IMR-90 (cell line): ENCODE measurements at regions not wholly inside any gene's neighbourhood (a gene's known extent, or its start where the extent isn't known, plus 50 kb on each side); places are given as distances from the start of the nearest gene placed in this dataset.
"Not testable (repeated sequence)": the region's sequence is repeated elsewhere in the genome, so short reads cannot be mapped to it uniquely, and the experiment has no call there.

Experiments used
- ATAC-seq: fragments of 200-7000 bp; cut with Tn5 transposase; 2 replicates; pipeline ENCODE4 v1.9.1; 2020; ENCODE audit warnings: low read depth, mild to moderate bottlenecking, moderate library complexity
- BruUV-seq: library from RNA; stranded (reverse); fragments of 400-500 nt; replicated peaks from 2 replicates; lab custom pipeline; 2021; lab: Mats Ljungman, UMichigan
- CTCF ChIA-PET: fragments of 300-600 bp; formaldehyde crosslinking; extraction: SDS; loops from one replicate; lab custom pipeline; 2021; ENCODE audit warnings: antibody characterized with exemption; lab: Yijun Ruan, JAX
- POLR2A ChIA-PET: fragments of 300-600 bp; sonication (Branson Sonifier 250); formaldehyde crosslinking; loops from one replicate; lab custom pipeline; 2022; ENCODE audit warnings: antibody characterized with exemption; ENCODE audit not compliant: unreplicated experiment; lab: Charles Lee
- DNase-seq: peaks from one replicate; pipeline ENCODE4 v3.0.0; 2013
- H2AFZ ChIP-seq: replicated peaks from 2 replicates; pipeline ENCODE3; 2013; ENCODE audit warnings: low read length, mild to moderate bottlenecking; ENCODE audit not compliant: poor library complexity
- H2AK5ac ChIP-seq: 2 replicates; pipeline ENCODE4 v1.6.1; 2013; ENCODE audit warnings: low read depth, low read length, inconsistent platforms
- H2AK9ac ChIP-seq: replicated peaks from 2 replicates; pipeline ENCODE3; 2013; ENCODE audit warnings: mild to moderate bottlenecking, low read depth, low read length, moderate library complexity; ENCODE audit not compliant: poor library complexity
- H2BK120ac ChIP-seq: 2 replicates; pipeline ENCODE4 v1.6.1; 2013; ENCODE audit warnings: low read depth, low read length, inconsistent platforms
- H2BK15ac ChIP-seq: 3 replicates; pipeline ENCODE4 v1.6.1; 2013; ENCODE audit warnings: low read depth, low read length, inconsistent platforms
- H2BK20ac ChIP-seq: 2 replicates; pipeline ENCODE4 v1.6.1; 2013; ENCODE audit warnings: low read depth, mild to moderate bottlenecking, inconsistent platforms, low read length, moderate library complexity
- H2BK5ac ChIP-seq: 2 replicates; pipeline ENCODE4 v1.6.1; 2013; ENCODE audit warnings: mild to moderate bottlenecking, low read depth, low read length, inconsistent platforms; ENCODE audit not compliant: poor library complexity, severe bottlenecking
- H3K14ac ChIP-seq: replicated peaks from 2 replicates; pipeline ENCODE4 v1.6.1; 2013; ENCODE audit warnings: low read depth, low read length, inconsistent platforms
- H3K18ac ChIP-seq: 2 replicates; pipeline ENCODE4 v1.6.1; 2013; ENCODE audit warnings: low read depth, low read length, control low read depth
- H3K23ac ChIP-seq: 2 replicates; pipeline ENCODE4 v1.6.1; 2013; ENCODE audit warnings: low read depth, low read length, inconsistent platforms
- H3K27ac ChIP-seq: 2 replicates; pipeline ENCODE4 v1.5.1; 2013; ENCODE audit warnings: mild to moderate bottlenecking, control low read depth, low read length; ENCODE audit not compliant: insufficient read depth
- H3K27me3 ChIP-seq: 2 replicates; pipeline ENCODE4 v1.6.1; 2013; ENCODE audit warnings: low read length; ENCODE audit not compliant: control insufficient read depth, insufficient read depth
- H3K36me3 ChIP-seq: 2 replicates; pipeline ENCODE4 v1.6.1; 2013; ENCODE audit warnings: low read length, mixed read lengths; ENCODE audit not compliant: control insufficient read depth, insufficient read depth
- H3K4ac ChIP-seq: 2 replicates; pipeline ENCODE4 v1.6.1; 2013; ENCODE audit warnings: low read depth, low read length, inconsistent platforms
- H3K4me1 ChIP-seq: 2 replicates; pipeline ENCODE4 v1.6.1; 2013; ENCODE audit warnings: low read length, mixed read lengths; ENCODE audit not compliant: control insufficient read depth, insufficient read depth
- H3K4me2 ChIP-seq: 2 replicates; pipeline ENCODE4 v1.6.1; 2013; ENCODE audit warnings: low read depth, mild to moderate bottlenecking, control low read depth, low read length, moderate library complexity
- H3K4me3 ChIP-seq: 2 replicates; pipeline ENCODE4 v1.5.1; 2013; ENCODE audit warnings: low read depth, mild to moderate bottlenecking, control low read depth, low read length, moderate library complexity; ENCODE audit not compliant: insufficient read depth
- H3K56ac ChIP-seq: 2 replicates; pipeline ENCODE4 v1.6.1; 2013; ENCODE audit warnings: low read length, inconsistent platforms; ENCODE audit not compliant: insufficient read depth; ENCODE audit errors: extremely low read depth
- H3K79me1 ChIP-seq, 2 experiments: 2 replicates each; pipeline ENCODE4 v1.6.1; 2013; ENCODE audit warnings: low read length in 2 of 2, inconsistent platforms in 1 of 2, low read depth in 1 of 2
- H3K9ac ChIP-seq: 2 replicates; pipeline ENCODE4 v1.6.1; 2013; ENCODE audit warnings: low read depth, low read length, control low read depth
- H3K9me1 ChIP-seq: 2 replicates; pipeline ENCODE4 v1.6.1; 2013; ENCODE audit warnings: low read length, inconsistent platforms; ENCODE audit not compliant: insufficient read depth
- H3K9me3 ChIP-seq: 2 replicates; pipeline ENCODE4 v1.6.1; 2013; ENCODE audit warnings: low read length; ENCODE audit not compliant: control insufficient read depth, insufficient read depth
- H4K20me1 ChIP-seq: 2 replicates; pipeline ENCODE4 v1.6.1; 2013; ENCODE audit warnings: low read length, inconsistent platforms; ENCODE audit not compliant: insufficient read depth
- H4K5ac ChIP-seq: 2 replicates; pipeline ENCODE4 v1.6.1; 2013; ENCODE audit warnings: mild to moderate bottlenecking, low read depth, low read length, control low read depth
- H4K8ac ChIP-seq, 2 experiments: 2 replicates each; pipeline ENCODE4 v1.6.1; 2013; ENCODE audit warnings: low read depth in 2 of 2, low read length in 2 of 2, control low read depth in 1 of 2, inconsistent platforms in 1 of 2
- H4K91ac ChIP-seq: 2 replicates; pipeline ENCODE4 v1.6.1; 2013; ENCODE audit warnings: low read depth, low read length, inconsistent platforms; ENCODE audit not compliant: insufficient read depth
- BHLHE40 ChIP-seq: fragments of 150-350 bp; IDR thresholded peaks from 2 replicates; pipeline ENCODE4 v1.6.1; 2016; ENCODE audit warnings: mild to moderate bottlenecking, low read depth, low read length
- CEBPB ChIP-seq: IDR thresholded peaks from 2 replicates; pipeline ENCODE4 v1.6.1; 2012; ENCODE audit warnings: low read depth, low read length, improper control_type of control experiment
- RAD21 ChIP-seq: IDR thresholded peaks from 2 replicates; pipeline ENCODE4 v1.6.1; 2012; ENCODE audit warnings: low read length, improper control_type of control experiment
- WGBS, 2 experiments: methylation state at CpG; one replicate each; pipeline versions ENCODE4 v1.1.5 to v1.1.7; 2013; ENCODE audit warnings: missing lambda C conversion rate in 2 of 2; ENCODE audit not compliant: insufficient read length in 1 of 2; ENCODE audit errors: extremely low coverage in 2 of 2; 5-methylcytosine and 5-hydroxymethylcytosine counted together
- dilution Hi-C: fragments of 300-500 bp; cut with HindIII; formaldehyde crosslinking; loops from one replicate; pipeline ENCODE4 v1.14.3; 2018; ENCODE audit warnings: low sequenced_read_pairs; ENCODE audit not compliant: unreplicated experiment
- in situ Hi-C: fragments of 300-500 bp; cut with MboI; formaldehyde crosslinking; loops from 3 replicates; pipeline ENCODE4 v1.14.3; 2019; ENCODE audit warnings: low sequenced_read_pairs, inconsistent platforms, mixed read lengths
- intact Hi-C: fragments of 100-400 bp; cut with micrococcal nuclease; formaldehyde crosslinking; loops from 2 replicates; pipeline ENCODE4 v1.10.0; 2022

DNA sequence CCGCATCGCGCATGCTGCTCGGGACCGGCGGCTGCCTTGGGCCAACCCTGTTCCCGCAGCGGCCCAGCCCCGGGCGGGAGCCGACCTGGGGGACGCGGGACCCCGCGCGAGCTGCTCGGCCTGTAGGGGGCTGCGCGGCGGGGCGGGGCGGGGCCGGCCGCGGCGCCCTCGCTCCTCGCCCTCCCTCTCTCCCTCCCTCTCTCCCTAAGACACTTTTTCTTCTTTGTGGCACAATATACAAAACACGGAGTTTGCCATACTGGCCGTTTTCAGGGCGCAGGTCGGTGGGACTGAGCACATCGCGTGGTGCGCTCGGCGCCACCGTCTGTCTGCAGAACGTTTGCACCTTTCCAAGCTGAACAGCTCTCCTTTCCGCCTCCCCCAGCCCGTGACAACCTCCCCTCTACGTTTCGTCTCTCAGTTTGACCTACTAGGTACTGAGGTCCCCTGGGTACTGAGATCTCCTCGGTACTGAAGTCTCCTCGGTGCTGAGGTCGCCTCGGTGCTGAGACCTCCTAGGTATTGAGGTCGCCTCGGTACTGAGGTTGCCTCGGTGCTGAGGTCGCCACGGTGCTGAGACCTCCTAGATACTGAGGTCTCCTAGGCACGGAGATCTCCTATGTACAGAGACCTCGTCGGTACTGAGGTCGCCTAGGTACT lies 261.1 kb upstream of the PLCXD1 start:
- no peaks in the 10 kb centered on the region for H4K20me1 ChIP-seq
- H3K36me3 ChIP-seq = no peaks in the 10 kb centered on the region
- no peak overlapping the region for H2BK120ac ChIP-seq
- no peak overlapping the region for H4K91ac ChIP-seq
- no peak overlapping the region for H2BK20ac ChIP-seq
- H3K4ac ChIP-seq = no peak overlapping the region
- no peak overlapping the region for H2AFZ ChIP-seq
- ATAC-seq = no peak
- no peak overlapping the region for H4K8ac ChIP-seq
- H3K9me3 ChIP-seq = no peaks in the 10 kb centered on the region
- H3K4me2 ChIP-seq = no peak overlapping the region
- no peak overlapping the region for H3K27ac ChIP-seq
- no peak overlapping the region for H3K4me3 ChIP-seq
- no peak overlapping the region for H3K14ac ChIP-seq
- intact Hi-C loops = no loop called here
- in situ Hi-C loops = no loop called here
- H3K9ac ChIP-seq = no peak overlapping the region
- no peak overlapping the region for H3K23ac ChIP-seq
- H3K18ac ChIP-seq = no peak overlapping the region
- DNase-seq = no peak
- H2BK5ac ChIP-seq = no peak overlapping the region
- H3K56ac ChIP-seq = no peak overlapping the region
- no peak overlapping the region for H2AK9ac ChIP-seq
- dilution Hi-C loops = no loop called here
- no peaks in the 10 kb centered on the region for H3K9me1 ChIP-seq
- no CpG with 5 or more reads among the region's 56 CpGs for WGBS, 2 experiments
- POLR2A ChIA-PET = no interaction called here
- no peak for TF ChIP-seq BHLHE40
- no peak for TF ChIP-seq CEBPB
- TF ChIP-seq RAD21 = no peak
- H3K79me1 ChIP-seq = no peaks in the 10 kb centered on the region
- no peak overlapping the region for H2BK15ac ChIP-seq
- H4K5ac ChIP-seq = no peak overlapping the region
- BruUV-seq = no TSS peak
- CTCF ChIA-PET = no interaction called here
- no peak overlapping the region for H2AK5ac ChIP-seq
- no peaks in the 10 kb centered on the region for H3K4me1 ChIP-seq
- no peaks in the 10 kb centered on the region for H3K27me3 ChIP-seq

DNA sequence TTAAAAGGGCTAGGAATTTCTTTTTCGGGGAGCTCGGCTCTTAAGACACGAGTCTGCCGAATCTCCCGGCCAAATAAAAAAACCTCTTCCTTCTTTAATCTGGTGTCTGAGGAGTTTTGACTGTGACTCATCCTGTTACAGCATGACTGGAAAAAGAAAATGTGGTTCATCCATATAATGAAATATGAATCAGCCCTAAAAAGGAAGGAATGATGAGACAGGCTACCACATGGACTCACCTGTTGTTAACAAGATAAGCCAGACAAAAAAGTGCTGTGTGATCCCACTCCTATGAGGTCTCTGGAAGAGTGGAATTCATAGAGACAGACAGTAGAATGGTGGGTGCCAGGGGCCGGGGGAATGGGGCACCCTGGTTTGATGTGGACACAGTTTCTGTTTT lies 257.0 kb upstream of the PLCXD1 start:
- DNase-seq, H3K36me3 ChIP-seq, H3K56ac ChIP-seq, intact Hi-C loops, H3K4me1 ChIP-seq, H2AK9ac ChIP-seq, POLR2A ChIA-PET, H2BK20ac ChIP-seq, H3K27me3 ChIP-seq, BruUV-seq, CTCF ChIA-PET, H3K9me1 ChIP-seq, H3K14ac ChIP-seq, H3K27ac ChIP-seq, H3K4me3 ChIP-seq, H4K91ac ChIP-seq, dilution Hi-C loops, H4K20me1 ChIP-seq, in situ Hi-C loops, H2AK5ac ChIP-seq, H2AFZ ChIP-seq, H3K9ac ChIP-seq, H4K8ac ChIP-seq, H3K4me2 ChIP-seq, H4K5ac ChIP-seq, H2BK15ac ChIP-seq, H3K9me3 ChIP-seq, H2BK5ac ChIP-seq, H3K79me1 ChIP-seq, H3K23ac ChIP-seq, H3K18ac ChIP-seq, H2BK120ac ChIP-seq, ATAC-seq, H3K4ac ChIP-seq: not testable (repeated sequence)
- WGBS, 2 experiments = no CpG with 5 or more reads among the region's 6 CpGs
